H1 (cell line): ENCODE measurements at regions not wholly inside any gene's neighbourhood (a gene's known extent, or its start where the extent isn't known, plus 50 kb on each side); places are given as distances from the start of the nearest gene placed in this dataset.

Experiments used
- CBX8 ChIP-seq: fragments of 300-800, 300-1000 bp; sonication (generic); IDR thresholded peaks from 2 replicates; pipeline ENCODE4 v1.7.1; 2016; ENCODE audit warnings: low read depth, low read length, borderline replicate concordance
- CTCF ChIP-seq, 3 experiments: IDR thresholded peaks; 1 replicate in 2 of 3; 2 replicates in 1 of 3; pipeline versions ENCODE4 v1.5.1 to v1.6.1; 2011; ENCODE audit warnings: low read length in 3 of 3, mild to moderate bottlenecking in 3 of 3, inconsistent platforms in 2 of 3, low read depth in 1 of 3, moderate library complexity in 1 of 3; ENCODE audit not compliant: insufficient read depth in 1 of 3; ENCODE audit errors: control extremely low read depth in 1 of 3
- E2F6 ChIP-seq: IDR thresholded peaks from 2 replicates; pipeline ENCODE4 v1.6.1; 2012; ENCODE audit warnings: inconsistent platforms
- EGR1 ChIP-seq: IDR thresholded peaks from 2 replicates; pipeline ENCODE4 v1.6.1; 2011; ENCODE audit warnings: low read depth, low read length, borderline replicate concordance
- EZH2 ChIP-seq: fragments of 200-600 bp; sonication (generic); IDR thresholded peaks from 2 replicates; pipeline ENCODE4 v1.7.1; 2012; ENCODE audit warnings: low read depth, mild to moderate bottlenecking, moderate library complexity, low read length, inconsistent platforms; ENCODE audit not compliant: severe bottlenecking
- KDM4A ChIP-seq: IDR thresholded peaks from one replicate; pipeline ENCODE4 v1.7.1; 2012; ENCODE audit warnings: low read depth, mild to moderate bottlenecking, moderate library complexity, low read length, inconsistent platforms; ENCODE audit not compliant: severe bottlenecking
- POU5F1 ChIP-seq: IDR thresholded peaks from 2 replicates; pipeline ENCODE4 v1.6.1; 2011; ENCODE audit warnings: low read depth, mild to moderate bottlenecking, low read length, moderate library complexity
- SIN3A ChIP-seq, 2 experiments: IDR thresholded peaks in 1 of 2; conservative IDR thresholded peaks in 1 of 2; 2 replicates each; pipeline ENCODE4 v1.6.1; 2011 to 2012; ENCODE audit warnings: low read length in 2 of 2, improper control_type of control experiment in 1 of 2, low read depth in 1 of 2, mild to moderate bottlenecking in 1 of 2

DNA sequence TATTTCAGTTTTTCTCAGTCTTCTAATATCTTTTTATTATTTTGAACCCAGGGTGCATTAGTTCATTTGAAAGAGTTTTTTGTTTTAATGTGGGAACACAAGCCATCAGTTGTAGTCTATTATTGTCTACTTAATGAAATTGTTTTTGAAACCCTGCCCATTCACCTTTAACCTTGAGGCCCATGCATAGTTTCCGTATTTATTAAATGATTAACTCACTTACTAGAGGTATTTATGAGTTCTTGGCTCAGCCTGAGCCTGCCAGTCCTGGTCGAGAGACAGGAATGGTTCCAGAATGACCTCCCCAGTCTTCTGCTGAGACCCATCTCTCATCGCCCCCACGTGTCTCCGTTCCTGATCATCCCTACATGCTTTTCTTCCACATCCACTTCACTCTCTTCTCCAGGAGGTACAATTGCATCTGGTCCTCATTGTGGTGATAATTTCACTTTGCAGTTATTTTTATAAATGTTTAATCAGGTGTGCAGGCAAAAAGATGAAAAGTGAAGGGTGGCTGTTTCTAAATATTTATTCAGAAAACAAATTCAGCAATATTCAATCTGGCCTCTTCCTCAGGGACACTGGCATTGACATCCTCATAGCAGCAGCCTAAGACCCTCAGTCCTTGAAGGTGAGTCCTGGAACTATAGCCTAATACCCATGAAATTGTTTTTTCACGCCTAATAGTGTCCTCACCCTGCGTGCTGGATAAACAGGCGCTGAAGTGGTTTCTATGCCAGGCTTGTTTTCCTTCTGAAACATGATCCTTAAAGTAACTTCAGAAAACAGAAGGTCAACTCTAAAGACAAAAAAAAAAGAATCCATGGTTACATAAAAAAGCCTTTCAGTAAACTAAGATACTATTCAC, 112.8 kb downstream of the KDR start (continued):
- TF ChIP-seq E2F6 (no peak), CTCF (IDR thresholded peaks at IDR 0.05; ENCODE audit: control extremely low read depth in 1 of 3, insufficient read depth in 1 of 3, low read depth in 1 of 3, low read length in 3 of 3) (no peak), CBX8 (no peak), KDM4A (no peak), SIN3A (conservative IDR thresholded peaks at IDR 0.05 in 1 of 2, IDR thresholded peaks at IDR 0.05 in 1 of 2; ENCODE audit: low read depth in 1 of 2, low read length in 2 of 2) (no peak), EGR1 (no peak), EZH2 (no peak), POU5F1 (no peak)
